Cerebellar nuclear complex (tissue), 1 donor: ENCODE measurements at regions not wholly inside any gene's neighbourhood (a gene's known extent, or its start where the extent isn't known, plus 50 kb on each side); places are given as distances from the start of the nearest gene placed in this dataset.

Experiments used
- DNase-seq, 2 experiments: peaks; one replicate each; lab custom pipeline; 2025; lab: John Stamatoyannopoulos, UW

DNA sequence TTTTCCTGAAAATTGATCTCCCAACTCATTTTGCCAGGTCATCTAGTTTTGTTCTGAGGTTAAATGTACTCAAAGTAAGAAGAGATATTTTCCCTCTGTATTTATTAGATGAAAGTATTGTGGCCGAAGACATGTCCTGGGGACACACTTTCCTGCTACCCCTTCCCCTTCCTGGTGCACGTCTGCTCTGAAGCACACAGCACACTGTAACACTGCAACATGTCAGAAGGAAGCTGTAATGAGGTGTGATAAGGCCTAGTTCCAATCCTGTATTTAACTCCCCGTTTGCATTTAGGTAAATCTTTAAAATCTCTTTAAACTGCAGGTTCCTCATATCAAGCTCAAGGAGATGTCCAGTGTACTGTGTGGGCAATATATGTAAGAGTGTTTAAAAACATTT lies 99.4 kb downstream of the HDGFL1 start:
- DNase-seq: no peak

DNA sequence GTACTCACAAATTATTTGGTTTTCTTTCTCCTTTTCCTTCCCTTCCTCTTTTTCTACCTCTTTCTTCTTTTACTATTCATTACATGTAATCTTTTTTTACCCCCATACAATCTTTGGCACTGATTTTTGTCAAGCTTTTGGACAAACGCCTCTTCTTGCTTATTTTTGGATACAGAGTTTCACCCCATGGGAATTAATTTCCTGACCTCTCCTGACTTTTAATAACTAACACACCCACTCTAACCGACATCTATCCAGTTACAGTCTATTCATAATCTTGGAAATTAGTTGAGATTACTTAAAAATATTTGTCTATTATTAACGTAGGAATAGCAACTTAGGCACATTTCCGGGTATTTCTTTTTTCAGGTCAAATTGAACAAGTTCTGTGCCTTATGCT lies 101.2 kb downstream of the HDGFL1 start:
- no peak for DNase-seq

DNA sequence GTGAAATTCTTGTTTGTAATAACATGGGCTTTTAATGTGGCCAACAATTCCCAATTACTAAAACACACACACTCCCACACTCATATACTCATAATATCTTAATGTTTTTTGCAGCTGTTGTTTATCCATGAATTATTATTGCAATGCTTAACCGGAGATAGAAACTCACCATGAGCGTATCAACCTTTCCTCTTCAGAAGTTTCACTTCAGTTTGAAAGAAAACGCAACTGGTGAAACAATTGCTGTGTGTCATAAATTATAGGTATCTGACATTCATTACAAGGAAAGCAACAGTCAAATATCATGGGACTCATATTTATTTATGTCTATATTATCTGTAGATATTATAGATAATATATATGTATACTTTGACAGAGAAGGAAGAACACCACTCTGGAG lies 104.1 kb downstream of the HDGFL1 start:
- no peak for DNase-seq

DNA sequence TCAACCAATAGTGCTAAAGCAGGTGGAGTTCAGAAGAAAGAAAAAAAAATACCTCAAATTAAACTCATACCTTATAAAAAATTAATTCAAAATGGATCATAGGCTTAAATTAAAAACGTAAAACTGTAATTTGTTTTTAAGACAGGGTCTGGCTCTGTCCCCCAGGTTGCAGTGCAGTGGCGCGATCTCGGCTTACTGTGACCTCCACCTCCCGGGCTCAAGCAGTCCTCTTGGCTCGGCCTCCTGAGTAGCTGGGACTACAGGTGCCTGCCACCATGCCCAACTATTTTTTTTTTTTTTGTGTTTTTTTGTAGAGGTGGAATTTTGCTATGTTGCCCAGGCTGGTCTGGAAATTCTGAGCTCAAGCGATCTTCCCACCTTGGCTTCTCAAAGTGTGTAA lies 111.6 kb downstream of the HDGFL1 start:
- DNase-seq: no peak

DNA sequence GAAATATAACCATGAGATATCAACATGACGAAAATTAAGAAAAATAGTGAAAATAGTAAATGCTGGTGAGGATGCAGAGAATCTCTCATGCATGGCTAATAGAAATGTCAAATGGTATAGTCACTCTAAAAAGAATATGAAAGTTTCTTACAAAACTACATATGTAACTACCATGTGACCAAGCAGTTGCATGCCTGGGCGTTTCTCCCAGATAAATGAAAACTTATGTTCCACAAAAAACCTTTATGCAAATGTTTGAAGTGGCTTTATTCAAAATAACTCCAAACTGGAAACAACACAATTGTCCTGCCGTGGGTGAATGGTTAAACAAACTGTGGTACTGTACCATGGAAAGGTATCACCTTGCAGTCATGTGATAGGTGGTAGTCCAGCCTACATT lies 112.4 kb downstream of the HDGFL1 start:
- DNase-seq: no peak

DNA sequence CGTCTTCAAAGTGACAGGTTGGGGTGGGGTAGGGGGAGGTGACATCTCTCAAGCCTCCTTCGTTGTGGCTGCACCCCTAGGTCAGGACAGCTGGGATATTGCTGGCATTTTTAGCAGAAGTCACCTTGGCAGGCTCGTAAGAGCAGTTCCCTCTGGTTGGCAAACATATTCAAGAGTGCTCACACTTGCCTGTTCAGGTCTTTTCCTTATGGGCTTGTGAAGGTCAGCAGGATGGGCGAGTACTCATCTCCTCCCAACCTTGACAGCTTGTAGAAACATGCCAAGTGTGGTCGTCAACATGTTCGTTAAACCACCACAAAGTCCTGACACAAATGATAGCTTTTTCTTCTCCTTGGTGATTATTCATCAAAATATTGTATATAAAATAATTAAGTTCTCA lies 113.6 kb downstream of the HDGFL1 start:
- no peak for DNase-seq

DNA sequence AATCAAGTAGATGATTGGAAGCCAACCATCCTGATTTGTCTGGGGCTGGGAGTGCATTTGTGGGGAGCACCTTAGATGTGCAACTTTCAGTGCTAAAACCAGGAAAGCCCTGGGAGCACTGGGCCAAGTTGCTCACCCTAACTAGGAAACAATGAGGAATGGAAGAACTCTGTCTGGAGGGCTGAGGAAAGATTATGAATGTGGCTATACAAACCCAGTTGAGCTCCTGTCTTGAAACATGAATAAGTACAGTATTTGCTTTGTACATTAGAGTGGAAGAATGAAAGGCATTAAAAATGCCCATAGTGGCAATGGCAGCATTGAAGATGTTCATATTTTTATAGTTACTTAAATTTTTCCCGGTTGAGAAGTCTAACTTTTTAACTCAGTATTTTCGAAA lies 121.1 kb downstream of the HDGFL1 start:
- no peak for DNase-seq

DNA sequence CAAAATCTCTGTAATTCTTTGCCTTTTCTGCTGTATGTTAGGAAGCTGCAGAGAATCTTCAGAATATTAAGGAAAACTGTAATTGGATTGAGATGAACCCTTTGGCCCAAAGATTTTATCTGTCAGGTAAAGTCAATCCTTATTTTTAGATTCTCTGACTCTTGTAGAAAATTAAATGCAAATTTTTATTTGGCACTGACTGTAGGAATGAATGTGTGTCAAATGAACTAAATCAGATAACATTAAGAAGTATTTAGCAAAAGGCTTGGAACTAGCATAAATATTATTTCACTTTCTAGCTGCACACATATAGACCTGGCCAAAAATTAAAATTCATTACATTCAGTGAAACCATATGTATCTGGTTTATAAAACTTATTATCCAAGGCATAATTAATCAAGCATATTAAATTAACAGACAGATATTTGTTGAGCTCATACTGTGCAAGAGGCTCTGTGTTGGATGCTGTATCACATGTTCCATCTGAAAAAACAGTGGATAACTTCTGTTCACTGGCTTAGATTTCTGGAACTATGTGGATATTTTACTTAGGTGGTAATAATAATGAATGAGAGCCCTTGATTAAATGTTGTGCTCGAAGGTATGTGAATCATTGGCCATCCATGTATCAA lies 124.8 kb downstream of the HDGFL1 start:
- DNase-seq: no peak

DNA sequence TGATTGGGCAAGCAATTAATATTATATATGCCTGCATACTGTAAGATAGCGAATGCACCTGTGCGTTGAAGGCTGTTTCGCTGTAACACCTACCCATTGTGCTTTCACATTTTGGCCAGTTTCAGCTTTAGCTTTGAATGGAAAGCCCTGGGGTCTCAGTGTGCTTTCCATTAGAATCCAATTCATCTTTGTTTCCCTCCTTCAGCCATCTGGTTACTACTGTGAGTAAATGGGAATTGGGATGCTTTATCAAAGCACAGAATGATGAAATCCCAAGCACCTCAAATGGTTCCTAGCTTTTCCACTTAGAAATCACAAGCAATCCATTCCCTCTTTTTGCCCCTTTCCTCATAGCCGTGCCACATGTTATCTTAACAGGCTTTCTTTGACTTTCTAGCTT lies 127.1 kb downstream of the HDGFL1 start:
- no peak for DNase-seq

DNA sequence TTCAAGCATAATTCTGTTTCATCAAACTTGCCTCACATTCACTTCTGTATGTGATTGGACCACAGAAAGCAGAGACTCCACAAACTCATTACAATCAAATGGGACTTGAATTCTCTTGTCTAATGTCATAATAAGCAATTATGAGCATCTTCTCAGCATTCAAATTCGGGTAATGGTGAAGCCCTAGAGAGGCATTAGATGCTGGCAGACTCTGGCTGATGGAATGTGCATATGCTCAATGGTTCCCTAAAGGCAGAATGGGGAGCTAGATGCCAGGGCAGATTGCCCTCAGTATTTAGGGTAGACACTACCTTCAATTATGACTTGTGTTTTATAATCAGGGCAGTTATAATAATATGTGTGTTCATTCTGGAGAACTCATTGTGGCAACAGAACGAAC lies 127.9 kb downstream of the HDGFL1 start:
- DNase-seq: no peak

DNA sequence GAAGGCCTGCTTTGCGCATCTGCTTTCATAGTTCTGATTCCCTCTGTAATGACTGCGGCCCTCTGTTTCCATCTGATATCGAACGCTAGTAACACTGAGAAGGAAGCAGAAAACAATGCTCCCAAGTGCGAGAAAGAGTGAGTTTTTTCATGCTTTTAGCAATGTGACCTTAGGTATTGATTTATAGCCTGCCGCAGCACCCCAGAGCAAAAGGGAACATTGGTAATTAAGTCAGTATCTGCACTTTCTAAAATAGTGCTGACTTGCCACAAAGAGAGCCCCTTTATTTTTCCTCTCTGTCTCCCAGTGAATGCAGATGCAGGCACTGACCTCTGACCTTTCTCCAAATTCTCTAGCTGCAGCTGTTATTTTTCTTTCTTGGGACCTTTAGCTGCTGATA lies 129.8 kb downstream of the HDGFL1 start:
- DNase-seq: no peak

DNA sequence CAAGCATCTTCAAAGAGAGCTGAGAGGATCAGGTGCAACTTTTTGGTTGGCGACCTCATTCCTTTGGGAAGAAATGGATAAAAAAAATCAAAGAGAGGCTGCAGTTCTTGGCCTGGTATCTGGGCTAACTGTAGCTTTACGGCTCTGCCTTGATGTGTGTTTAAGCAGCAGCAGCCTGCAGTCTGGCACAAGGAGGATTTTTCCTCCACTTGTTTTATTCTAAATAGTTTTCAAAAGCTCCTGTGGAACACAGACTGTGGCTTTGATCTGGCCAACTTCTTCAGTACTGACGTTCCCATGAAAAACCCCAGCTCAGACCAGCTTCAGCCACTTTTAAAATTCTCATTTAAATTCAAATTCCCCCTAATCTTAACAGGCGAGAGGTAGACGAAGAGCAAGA lies 137.3 kb downstream of the HDGFL1 start:
- no peak for DNase-seq

DNA sequence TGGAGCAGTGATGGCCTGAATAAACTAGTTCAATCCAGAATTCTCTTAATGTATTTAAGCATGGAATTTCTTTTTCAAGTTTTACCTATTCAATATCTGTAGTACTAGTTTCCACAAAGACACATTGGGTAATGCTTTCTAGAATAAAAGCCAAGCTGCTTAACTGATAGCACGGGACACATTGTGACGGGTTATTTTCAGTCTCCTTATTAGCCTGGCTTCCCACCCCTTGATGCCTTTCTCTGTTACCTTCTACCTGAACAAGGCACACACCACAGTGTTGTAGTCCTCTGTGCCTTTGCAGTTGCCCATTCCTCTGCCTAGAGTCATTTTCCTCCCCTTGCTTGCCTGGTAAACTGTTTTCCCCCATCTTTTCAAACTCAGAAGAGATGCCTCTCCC lies 139.1 kb downstream of the HDGFL1 start:
- DNase-seq: no peak

DNA sequence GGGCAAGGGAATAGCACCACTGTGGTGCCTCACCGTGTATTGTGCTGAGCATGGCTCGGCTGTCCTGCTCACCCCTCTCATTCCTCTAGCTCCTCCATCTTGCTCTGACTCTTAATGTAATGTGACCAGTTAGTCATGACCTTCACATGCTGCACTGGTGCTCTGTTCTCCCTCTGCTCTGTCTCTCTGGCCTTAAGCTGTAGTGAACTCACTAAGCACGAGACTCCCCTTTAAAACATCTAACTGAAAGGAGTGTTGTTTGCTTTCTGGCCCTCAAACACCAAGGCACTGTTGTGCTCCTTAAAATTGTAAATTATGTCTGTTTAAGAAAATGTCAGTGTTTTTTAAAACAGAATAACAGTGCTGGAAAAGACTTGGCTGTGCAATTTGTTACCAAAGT lies 140.4 kb downstream of the HDGFL1 start:
- DNase-seq: no peak

DNA sequence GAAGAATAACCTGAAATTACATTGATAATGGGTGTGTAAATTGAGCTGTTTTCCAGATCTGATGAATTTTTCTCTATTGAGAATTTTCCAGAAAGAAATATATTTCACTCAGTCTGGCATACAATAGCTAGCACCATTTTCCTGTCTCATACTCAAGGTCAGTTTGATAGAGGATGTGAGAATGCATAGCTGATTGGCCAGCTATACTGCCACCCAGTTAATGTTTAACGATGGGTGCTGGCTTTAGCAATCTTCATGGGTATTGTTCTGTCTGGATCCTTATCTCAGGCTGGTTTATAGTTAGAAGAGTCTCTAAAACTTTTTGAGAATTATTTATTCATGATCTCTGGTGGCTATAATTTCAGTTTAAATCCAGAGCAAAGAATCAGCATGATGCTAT lies 147.4 kb downstream of the HDGFL1 start:
- DNase-seq: no peak

DNA sequence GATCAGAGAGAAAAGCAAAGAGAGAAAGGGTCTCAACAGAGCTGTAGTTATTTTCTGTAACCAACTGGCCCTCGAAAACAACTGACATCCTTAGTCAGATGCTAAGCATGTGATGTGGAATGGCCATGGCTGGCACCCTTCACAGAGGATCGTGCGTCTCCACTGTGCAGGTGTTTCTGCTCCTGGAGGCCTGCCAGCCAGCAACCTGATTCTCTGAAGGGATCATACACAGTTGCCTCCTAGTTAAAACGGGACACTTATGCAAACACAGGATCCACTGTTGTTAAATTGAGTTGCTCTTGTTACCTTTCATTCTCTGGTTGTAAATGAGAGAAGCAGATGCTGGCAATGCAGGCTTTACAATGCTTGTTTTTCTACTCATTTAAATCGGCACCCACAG lies 148.5 kb downstream of the HDGFL1 start:
- DNase-seq: no peak

DNA sequence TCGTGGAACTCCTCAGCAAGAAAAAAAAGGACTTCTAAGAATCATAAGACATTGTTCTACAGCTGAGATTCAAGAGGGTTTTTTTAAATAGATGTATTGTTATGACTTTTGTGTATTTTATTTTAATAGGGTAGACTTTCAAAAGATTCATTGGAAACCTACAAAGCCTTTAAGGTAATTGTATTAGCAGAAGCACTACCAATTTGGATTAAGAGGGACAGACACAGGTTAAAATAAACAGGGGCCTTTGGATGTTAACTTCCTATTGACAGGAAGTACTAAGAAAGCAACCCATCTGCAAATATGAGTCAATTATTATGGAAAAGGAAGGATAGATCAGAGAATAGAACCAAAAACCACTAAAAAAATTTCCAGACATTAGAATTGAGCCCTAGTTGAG lies 153.5 kb downstream of the HDGFL1 start:
- no peak for DNase-seq

DNA sequence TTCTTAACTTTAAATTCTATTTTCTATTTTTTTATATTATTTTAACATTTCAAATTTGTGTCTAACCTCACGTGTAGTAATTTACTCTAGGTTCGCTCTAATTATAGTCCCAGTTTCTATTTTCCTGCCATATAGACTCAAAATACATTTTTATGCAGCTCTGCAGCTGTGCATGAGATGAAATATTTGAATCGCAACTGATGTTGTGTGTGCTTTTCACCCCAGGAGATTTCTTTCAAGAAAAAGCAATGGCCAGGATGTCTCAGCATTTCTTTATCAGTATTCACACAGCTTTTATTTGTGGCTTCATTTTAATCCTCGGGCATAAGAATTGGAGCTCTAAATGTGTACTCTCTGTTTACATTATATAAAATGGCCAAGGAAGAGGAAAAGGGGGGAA lies 157.6 kb downstream of the HDGFL1 start:
- DNase-seq: no peak

DNA sequence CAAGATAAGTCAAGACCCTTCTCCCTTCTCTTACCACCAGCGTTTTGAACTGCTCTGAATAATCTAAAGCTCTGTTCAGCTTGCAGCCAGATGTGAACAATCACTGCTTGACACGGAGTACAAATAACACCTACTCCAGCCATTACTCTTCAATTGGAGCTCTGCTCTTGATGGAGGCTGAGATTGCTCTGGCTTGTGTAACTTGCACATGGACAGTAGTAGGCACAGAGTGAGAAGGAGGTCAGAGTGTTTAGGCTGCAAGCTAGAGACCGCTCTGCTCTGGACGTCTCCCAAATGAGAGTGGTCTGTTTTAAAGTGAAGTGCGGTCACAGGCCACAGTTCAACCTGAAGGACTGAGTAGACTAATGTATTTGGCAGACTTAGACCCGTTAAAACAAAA lies 158.3 kb downstream of the HDGFL1 start:
- no peak for DNase-seq

DNA sequence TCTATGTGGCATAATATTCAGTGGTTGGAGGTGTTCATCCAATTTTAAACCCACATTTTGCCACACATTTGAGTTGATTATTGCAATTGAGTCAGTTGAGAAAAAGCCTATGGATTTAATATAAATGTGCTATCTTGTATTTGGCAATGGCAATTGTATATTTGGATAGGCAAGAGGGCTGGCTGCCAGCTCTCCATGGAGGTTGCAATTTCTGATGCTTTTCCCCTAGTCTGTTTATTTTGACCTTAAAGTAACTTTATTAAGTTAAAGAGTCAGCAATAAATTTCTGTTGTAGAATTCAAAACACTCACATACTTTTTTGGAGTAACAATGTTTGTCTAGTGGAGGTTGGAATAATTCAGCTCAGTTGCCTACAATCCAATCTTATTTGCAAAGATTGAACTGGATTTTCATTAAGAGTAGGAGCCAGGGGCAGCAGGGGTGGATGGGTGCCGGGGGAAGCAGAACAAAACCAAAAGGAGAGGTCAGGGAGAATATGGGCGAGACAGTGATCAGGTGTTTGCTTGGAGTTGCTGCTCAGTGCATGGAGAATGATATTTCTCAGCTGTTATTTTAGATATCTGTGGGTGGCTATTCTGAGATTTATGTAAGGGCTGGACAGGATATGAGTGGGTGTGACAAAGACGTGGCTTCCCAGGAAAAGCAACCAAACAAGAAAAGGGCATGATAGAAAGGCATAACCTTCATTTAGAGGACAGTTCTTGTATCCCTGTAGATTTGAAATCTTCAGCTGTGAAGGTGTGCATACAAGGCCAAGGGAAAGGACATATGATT lies 163.0 kb downstream of the HDGFL1 start:
- DNase-seq: no peak

DNA sequence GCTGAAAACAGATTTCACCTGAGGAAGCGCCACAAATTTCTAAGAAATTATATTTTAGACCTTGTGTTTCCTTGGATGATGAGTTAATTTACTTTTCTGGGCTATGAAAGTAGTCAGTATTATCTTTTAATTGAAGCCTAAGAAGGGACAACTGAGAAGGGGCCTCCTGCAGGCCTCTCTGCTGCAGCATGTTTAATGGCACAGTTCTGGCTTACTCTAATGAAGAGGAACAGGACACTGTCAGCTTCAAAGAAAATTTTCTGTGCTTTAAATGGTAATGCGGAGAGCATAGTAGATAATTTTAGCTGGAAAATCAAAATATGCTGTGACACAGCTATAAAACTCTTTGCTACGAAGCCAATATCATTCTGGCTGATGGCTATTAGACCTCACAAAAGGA lies 167.4 kb downstream of the HDGFL1 start:
- no peak for DNase-seq

DNA sequence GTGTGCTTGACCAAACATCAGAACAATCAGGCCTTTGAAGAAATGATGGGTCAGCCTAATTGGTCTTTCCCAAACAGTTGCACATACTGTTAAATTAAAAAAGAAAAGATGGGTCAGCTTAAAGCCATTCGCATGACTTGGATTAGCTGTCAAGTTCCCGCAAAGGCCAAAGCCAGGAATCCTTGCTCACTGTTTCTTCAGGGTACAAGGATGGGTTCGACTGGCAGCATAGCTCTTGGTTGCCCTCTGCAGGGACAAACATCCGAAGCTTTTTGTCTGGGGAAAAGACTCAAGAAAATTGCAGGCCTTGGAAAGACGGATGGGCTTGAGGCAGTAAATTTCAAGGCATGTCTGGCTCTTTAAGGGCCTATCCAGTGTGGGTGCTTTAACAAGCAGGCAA lies 168.0 kb downstream of the HDGFL1 start:
- no peak for DNase-seq

DNA sequence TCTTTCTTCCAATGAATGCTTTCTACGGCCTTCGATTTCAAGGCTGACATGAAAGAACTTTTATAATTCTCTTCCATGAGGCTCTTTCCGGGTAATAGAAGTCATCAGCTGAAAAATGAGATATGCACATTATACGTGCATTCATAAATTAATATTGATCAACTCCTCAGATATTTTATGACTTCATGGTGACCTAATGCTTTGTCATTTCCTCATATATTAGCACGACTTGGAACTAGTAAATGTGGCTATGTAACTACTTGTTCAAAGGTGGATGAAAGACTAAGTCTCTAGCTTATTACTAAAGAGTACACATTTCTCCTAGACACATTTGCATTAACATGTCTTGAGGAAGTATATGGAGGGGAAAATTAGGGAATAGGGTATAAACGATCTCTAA lies 168.8 kb downstream of the HDGFL1 start:
- no peak for DNase-seq

DNA sequence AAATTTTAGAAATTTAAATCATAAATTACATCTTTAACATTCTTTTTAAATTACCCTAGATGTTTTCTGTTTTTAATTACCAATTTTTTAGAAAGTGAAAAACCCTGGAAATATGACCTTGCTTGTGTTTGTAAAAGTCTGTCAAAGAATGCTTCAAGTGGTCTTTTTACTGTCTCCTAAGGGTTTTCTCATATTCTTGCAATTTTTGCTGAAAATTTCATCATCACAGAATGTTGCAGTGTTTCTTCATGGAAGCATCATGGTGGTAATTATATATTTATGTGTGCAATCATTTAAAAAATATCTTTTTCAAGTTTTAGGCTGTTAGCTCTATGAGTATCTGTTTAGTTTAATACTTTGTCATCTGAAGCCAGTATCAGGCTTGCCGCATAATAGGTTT lies 178.2 kb downstream of the HDGFL1 start:
- DNase-seq: no peak
